CD4-positive, alpha-beta T cell (primary cell): ENCODE measurements at regions not wholly inside any gene's neighbourhood (a gene's known extent, or its start where the extent isn't known, plus 50 kb on each side); places are given as distances from the start of the nearest gene placed in this dataset.

ENCODE experiments used
- ATAC-seq: fragments of 200-7000 bp; cut with Tn5 transposase; one replicate; pipeline ENCODE4 v1.10.0; 2022; ENCODE audit warnings: mild to moderate bottlenecking; ENCODE audit not compliant: poor library complexity
- CTCF ChIA-PET: fragments of 350-600 bp; sonication (Branson Sonifier 250); formaldehyde crosslinking; loops from one replicate; lab custom pipeline; 2021; ENCODE audit warnings: antibody characterized with exemption, inconsistent platforms; lab: Charles Lee
- POLR2A ChIA-PET: fragments of 350-600 bp; sonication (Branson Sonifier 250); formaldehyde crosslinking; loops from one replicate; lab custom pipeline; 2021; ENCODE audit warnings: antibody characterized with exemption, inconsistent platforms; lab: Charles Lee
- DNase-seq, 14 experiments: peaks; one replicate each; pipeline ENCODE4 v3.0.0-alpha.2; 2013 to 2020; ENCODE audit warnings: mixed read lengths in 2 of 14
- H3K27ac ChIP-seq, 2 donors: one replicate each; pipeline versions ENCODE4 v1.5.1 to v1.7.0; 2013; ENCODE audit warnings: low read length in 2 of 2, low read depth in 1 of 2, mild to moderate bottlenecking in 1 of 2
- H3K27me3 ChIP-seq, 2 experiments: 1 replicate in 1 of 2; 2 replicates in 1 of 2; pipeline versions ENCODE4 v1.6.1 to v1.7.0; 2013; ENCODE audit warnings: low read length in 2 of 2, control low read depth in 1 of 2, mild to moderate bottlenecking in 1 of 2, moderate library complexity in 1 of 2; ENCODE audit not compliant: insufficient read depth in 2 of 2, control insufficient read depth in 1 of 2
- H3K36me3 ChIP-seq: one replicate; pipeline ENCODE4 v1.6.1; 2013; ENCODE audit warnings: low read length, control low read depth; ENCODE audit not compliant: insufficient read depth
- H3K4me1 ChIP-seq: one replicate; pipeline ENCODE4 v1.6.1; 2013; ENCODE audit warnings: low read length, control low read depth; ENCODE audit not compliant: insufficient read depth
- H3K4me3 ChIP-seq: one replicate; pipeline ENCODE4 v1.5.1; 2013; ENCODE audit warnings: mild to moderate bottlenecking, low read length, moderate library complexity
- H3K9me3 ChIP-seq, 2 experiments: 1 replicate in 1 of 2; 2 replicates in 1 of 2; pipeline versions ENCODE4 v1.6.1 to v1.7.0; 2013; ENCODE audit warnings: low read length in 2 of 2, mild to moderate bottlenecking in 2 of 2, control low read depth in 1 of 2, moderate library complexity in 1 of 2; ENCODE audit not compliant: control insufficient read depth in 1 of 2, insufficient read depth in 1 of 2
- H3K27ac Mint-ChIP-seq: one replicate; pipeline ENCODE4 v1.8.0; 2020; ENCODE audit warnings: mixed read lengths
- H3K27me3 Mint-ChIP-seq: one replicate; pipeline ENCODE4 v1.8.0; 2021; ENCODE audit warnings: mixed read lengths
- H3K36me3 Mint-ChIP-seq: one replicate; pipeline ENCODE4 v1.8.0; 2021; ENCODE audit warnings: low read depth, mixed read lengths
- H3K4me1 Mint-ChIP-seq: one replicate; pipeline ENCODE4 v1.8.0; 2021; ENCODE audit warnings: low read depth, mixed read lengths
- H3K4me3 Mint-ChIP-seq: one replicate; pipeline ENCODE4 v1.8.0; 2020; ENCODE audit warnings: mild to moderate bottlenecking, mixed read lengths
- H3K9me3 Mint-ChIP-seq: one replicate; pipeline ENCODE4 v1.8.0; 2020; ENCODE audit warnings: mixed read lengths
- intact Hi-C, 2 experiments: fragments of 100-400 bp; cut with DNase I in 1 of 2; cut with micrococcal nuclease in 1 of 2; formaldehyde crosslinking; loops; one replicate each; pipeline versions ENCODE4 v1.15.1 to v1.9.0; 2023 to 2025; cut with DNase I, micrococcal nuclease
- TF ChIP-seq, protein P1 (sequence below): fragments of 200-600 bp; IDR thresholded peaks from one replicate; pipeline ENCODE4 v1.8.0; 2022; ENCODE audit warnings: antibody characterized with exemption, mild to moderate bottlenecking

DNA sequence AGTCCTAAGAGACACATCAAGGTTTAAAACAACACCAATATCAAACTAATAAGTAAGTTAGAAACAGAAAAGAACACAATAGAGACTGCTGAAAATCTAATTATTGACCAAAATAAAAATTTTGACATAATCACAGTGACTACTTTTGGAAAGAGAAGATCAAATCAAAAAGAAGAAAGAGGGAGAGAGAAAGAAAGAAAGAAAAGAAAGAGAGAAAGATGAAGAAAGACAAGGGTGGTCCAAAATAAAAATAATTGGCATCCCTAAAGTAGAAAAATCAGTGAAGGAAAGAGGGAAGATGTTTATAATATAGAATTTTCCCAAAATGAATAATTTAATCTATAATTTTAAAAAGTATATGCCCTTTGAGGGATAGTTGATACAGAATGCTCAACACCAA is 118.8 kb upstream of the VIPR2 start:
- ChIA-PET POLR2A (no interaction called here), CTCF (no interaction called here)
- Histone ChIP-seq H3K4me1 (no peaks in the 10 kb centered on the region), H3K27me3 (peaks cover 0 to 8% of the 10 kb centered on the region in 2 experiments), H3K4me3 (no peak overlapping the region), H3K27ac (no peak overlapping the region), H3K9me3 (peaks cover 0 to 10% of the 10 kb centered on the region in 2 experiments), H3K36me3 (no peaks in the 10 kb centered on the region)
- Mint-ChIP-seq H3K27ac (no peak overlapping the region), H3K9me3 (peaks cover 13% of the 10 kb centered on the region), H3K27me3 (peaks cover 5% of the 10 kb centered on the region), H3K36me3 (no peaks in the 10 kb centered on the region), H3K4me1 (no peaks in the 10 kb centered on the region), H3K4me3 (no peak overlapping the region)
- ATAC-seq (no peak), DNase-seq (no peak)
- intact Hi-C loops: no loop called here
- TF ChIP-seq, protein P1, sequence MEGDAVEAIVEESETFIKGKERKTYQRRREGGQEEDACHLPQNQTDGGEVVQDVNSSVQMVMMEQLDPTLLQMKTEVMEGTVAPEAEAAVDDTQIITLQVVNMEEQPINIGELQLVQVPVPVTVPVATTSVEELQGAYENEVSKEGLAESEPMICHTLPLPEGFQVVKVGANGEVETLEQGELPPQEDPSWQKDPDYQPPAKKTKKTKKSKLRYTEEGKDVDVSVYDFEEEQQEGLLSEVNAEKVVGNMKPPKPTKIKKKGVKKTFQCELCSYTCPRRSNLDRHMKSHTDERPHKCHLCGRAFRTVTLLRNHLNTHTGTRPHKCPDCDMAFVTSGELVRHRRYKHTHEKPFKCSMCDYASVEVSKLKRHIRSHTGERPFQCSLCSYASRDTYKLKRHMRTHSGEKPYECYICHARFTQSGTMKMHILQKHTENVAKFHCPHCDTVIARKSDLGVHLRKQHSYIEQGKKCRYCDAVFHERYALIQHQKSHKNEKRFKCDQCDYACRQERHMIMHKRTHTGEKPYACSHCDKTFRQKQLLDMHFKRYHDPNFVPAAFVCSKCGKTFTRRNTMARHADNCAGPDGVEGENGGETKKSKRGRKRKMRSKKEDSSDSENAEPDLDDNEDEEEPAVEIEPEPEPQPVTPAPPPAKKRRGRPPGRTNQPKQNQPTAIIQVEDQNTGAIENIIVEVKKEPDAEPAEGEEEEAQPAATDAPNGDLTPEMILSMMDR: no peak

GRCh38 chr7:159253657-159254056 is 109.0 kb upstream of the VIPR2 start:
- Mint-ChIP-seq H3K9me3 (no peaks in the 10 kb centered on the region), H3K27me3 (peaks cover 14% of the 10 kb centered on the region), H3K36me3 (no peaks in the 10 kb centered on the region), H3K27ac (no peak overlapping the region), H3K4me1 (no peaks in the 10 kb centered on the region), H3K4me3 (no peak overlapping the region)
- POLR2A ChIA-PET: no interaction called here
- CTCF ChIA-PET: no interaction called here
- Histone ChIP-seq H3K27me3 (peaks cover 0 to 3% of the 10 kb centered on the region in 2 experiments), H3K9me3 (no peaks in the 10 kb centered on the region), H3K27ac (no peak overlapping the region), H3K36me3 (no peaks in the 10 kb centered on the region), H3K4me1 (no peaks in the 10 kb centered on the region), H3K4me3 (no peak overlapping the region)
- intact Hi-C loops: no loop called here
- ATAC-seq (no peak), DNase-seq (peak in 1 of 14 experiments; percentile 32)
- TF ChIP-seq, protein P1: no peak

GRCh38 chr7:159250471-159250870 is 105.8 kb upstream of the VIPR2 start:
- intact Hi-C loops: no loop called here
- Mint-ChIP-seq H3K9me3 (no peaks in the 10 kb centered on the region), H3K36me3 (no peaks in the 10 kb centered on the region), H3K4me3 (no peak overlapping the region), H3K27ac (no peak overlapping the region), H3K27me3 (peaks cover 14% of the 10 kb centered on the region), H3K4me1 (no peaks in the 10 kb centered on the region)
- POLR2A ChIA-PET: no interaction called here
- no peak for ATAC-seq
- Histone ChIP-seq H3K27me3 (peaks cover 0 to 3% of the 10 kb centered on the region in 2 experiments), H3K27ac (no peak overlapping the region), H3K9me3 (no peaks in the 10 kb centered on the region), H3K4me3 (no peak overlapping the region), H3K36me3 (no peaks in the 10 kb centered on the region), H3K4me1 (no peaks in the 10 kb centered on the region)
- TF ChIP-seq, protein P1: no peak
- CTCF ChIA-PET: no interaction called here
- DNase-seq: no peak
